ENCODE measurements at regions not wholly inside any gene's neighbourhood (a gene's known extent, or its start where the extent isn't known, plus 50 kb on each side); places are given as distances from the start of the nearest gene placed in this dataset.

- Histone ChIP-seq H3K4me1 (no peaks in the 10 kb centered on the region), H3K36me3 (no peaks in the 10 kb centered on the region), H3K9me3 (no peaks in the 10 kb centered on the region), H3K27ac (no peak overlapping the region), H3K27me3 (no peaks in the 10 kb centered on the region), H3K4me3 (no peak overlapping the region)
- DNase-seq (no peak), ATAC-seq (no peak)
- in situ Hi-C loops (cut with MboI; ENCODE audit: low sequenced_read_pairs in 4 of 4) (no loop called here), intact Hi-C loops (cut with DNase I; ENCODE audit: low total_unique reads) (no loop called here)
- TF ChIP-seq, protein P1, sequence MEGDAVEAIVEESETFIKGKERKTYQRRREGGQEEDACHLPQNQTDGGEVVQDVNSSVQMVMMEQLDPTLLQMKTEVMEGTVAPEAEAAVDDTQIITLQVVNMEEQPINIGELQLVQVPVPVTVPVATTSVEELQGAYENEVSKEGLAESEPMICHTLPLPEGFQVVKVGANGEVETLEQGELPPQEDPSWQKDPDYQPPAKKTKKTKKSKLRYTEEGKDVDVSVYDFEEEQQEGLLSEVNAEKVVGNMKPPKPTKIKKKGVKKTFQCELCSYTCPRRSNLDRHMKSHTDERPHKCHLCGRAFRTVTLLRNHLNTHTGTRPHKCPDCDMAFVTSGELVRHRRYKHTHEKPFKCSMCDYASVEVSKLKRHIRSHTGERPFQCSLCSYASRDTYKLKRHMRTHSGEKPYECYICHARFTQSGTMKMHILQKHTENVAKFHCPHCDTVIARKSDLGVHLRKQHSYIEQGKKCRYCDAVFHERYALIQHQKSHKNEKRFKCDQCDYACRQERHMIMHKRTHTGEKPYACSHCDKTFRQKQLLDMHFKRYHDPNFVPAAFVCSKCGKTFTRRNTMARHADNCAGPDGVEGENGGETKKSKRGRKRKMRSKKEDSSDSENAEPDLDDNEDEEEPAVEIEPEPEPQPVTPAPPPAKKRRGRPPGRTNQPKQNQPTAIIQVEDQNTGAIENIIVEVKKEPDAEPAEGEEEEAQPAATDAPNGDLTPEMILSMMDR (IDR thresholded peaks at IDR 0.05 in 4 of 5, conservative IDR thresholded peaks at IDR 0.05 in 1 of 5): no peak
- no peak for TF ChIP-seq POLR2A (IDR thresholded peaks at IDR 0.05)
Measured at GRCh38 chr4:141511055-141511454, 125.3 kb upstream of the IL15 start.

- TF ChIP-seq, protein P1 (IDR thresholded peaks at IDR 0.05 in 4 of 5, conservative IDR thresholded peaks at IDR 0.05 in 1 of 5): no peak
- TF ChIP-seq POLR2A (IDR thresholded peaks at IDR 0.05): no peak
- in situ Hi-C loops (cut with MboI; ENCODE audit: low sequenced_read_pairs in 4 of 4) (no loop called here), intact Hi-C loops (cut with DNase I; ENCODE audit: low total_unique reads) (no loop called here)
- no peaks in the 10 kb centered on the region for H3K36me3 ChIP-seq
- ATAC-seq (no peak), DNase-seq (no peak)
- H3K4me1 ChIP-seq: no peaks in the 10 kb centered on the region
- no peak overlapping the region for H3K27ac ChIP-seq
- H3K27me3 ChIP-seq: no peaks in the 10 kb centered on the region
- no peaks in the 10 kb centered on the region for H3K9me3 ChIP-seq
- no peak overlapping the region for H3K4me3 ChIP-seq
Measured at GRCh38 chr4:141513866-141514265, 122.5 kb upstream of the IL15 start.

GRCh38 chr4:141518222-141518621 lies 118.2 kb upstream of the IL15 start:
- H3K4me1 ChIP-seq: no peaks in the 10 kb centered on the region
- no peak overlapping the region for H3K4me3 ChIP-seq
- in situ Hi-C loops (cut with MboI; ENCODE audit: low sequenced_read_pairs in 4 of 4) (no loop called here), intact Hi-C loops (cut with DNase I; ENCODE audit: low total_unique reads) (no loop called here)
- no peak overlapping the region for H3K27ac ChIP-seq
- H3K36me3 ChIP-seq: no peaks in the 10 kb centered on the region
- no peak for TF ChIP-seq POLR2A (IDR thresholded peaks at IDR 0.05)
- TF ChIP-seq, protein P1 (IDR thresholded peaks at IDR 0.05 in 4 of 5, conservative IDR thresholded peaks at IDR 0.05 in 1 of 5): no peak
- no peak for ATAC-seq
- no peaks in the 10 kb centered on the region for H3K27me3 ChIP-seq
- H3K9me3 ChIP-seq: no peaks in the 10 kb centered on the region
- DNase-seq: no peak

GRCh38 chr4:141524116-141524515 lies 112.3 kb upstream of the IL15 start:
- no peak for DNase-seq
- intact Hi-C loops (cut with DNase I; ENCODE audit: low total_unique reads): no loop called here

GRCh38 chr4:141524841-141525240 lies 111.5 kb upstream of the IL15 start:
- no peaks in the 10 kb centered on the region for H3K36me3 ChIP-seq
- in situ Hi-C loops (cut with MboI; ENCODE audit: low sequenced_read_pairs in 4 of 4): no loop called here
- no peak for ATAC-seq
- H3K27ac ChIP-seq: no peak overlapping the region
- DNase-seq: no peak
- no peaks in the 10 kb centered on the region for H3K4me1 ChIP-seq
- H3K9me3 ChIP-seq: no peaks in the 10 kb centered on the region
- TF ChIP-seq, protein P1 (IDR thresholded peaks at IDR 0.05 in 4 of 5, conservative IDR thresholded peaks at IDR 0.05 in 1 of 5): no peak
- no peak for TF ChIP-seq POLR2A (IDR thresholded peaks at IDR 0.05)
- H3K27me3 ChIP-seq: no peaks in the 10 kb centered on the region
- intact Hi-C loops (cut with DNase I; ENCODE audit: low total_unique reads): no loop called here
- H3K4me3 ChIP-seq: no peak overlapping the region

More at GRCh38 chr4:141524116-141524515, 112.3 kb upstream of the IL15 start:
- no peaks in the 10 kb centered on the region for H3K4me1 ChIP-seq
- TF ChIP-seq, protein P1 (IDR thresholded peaks at IDR 0.05 in 4 of 5, conservative IDR thresholded peaks at IDR 0.05 in 1 of 5): no peak
- TF ChIP-seq POLR2A (IDR thresholded peaks at IDR 0.05): no peak
- no peaks in the 10 kb centered on the region for H3K27me3 ChIP-seq
- no peak overlapping the region for H3K27ac ChIP-seq
- no peak overlapping the region for H3K4me3 ChIP-seq
- H3K36me3 ChIP-seq: no peaks in the 10 kb centered on the region
- in situ Hi-C loops (cut with MboI; ENCODE audit: low sequenced_read_pairs in 4 of 4): no loop called here
- no peak for ATAC-seq
- no peaks in the 10 kb centered on the region for H3K9me3 ChIP-seq
